ENCODE measurements at regions not wholly inside any gene's neighbourhood (a gene's known extent, or its start where the extent isn't known, plus 50 kb on each side); places are given as distances from the start of the nearest gene placed in this dataset.

GRCh38 chrX:45846328-45846727 is 645.7 kb upstream of the DIPK2B start:
- Histone ChIP-seq H3K4me3 (no peak overlapping the region), H3K9me3 (no peaks in the 10 kb centered on the region), H3K9ac (ENCODE audit: low read depth in 2 of 2, low read length in 2 of 2) (no peak overlapping the region), H3K36me3 (no peaks in the 10 kb centered on the region), H3K27ac (no peak overlapping the region), H3K4me1 (no peaks in the 10 kb centered on the region), H3K27me3 (no peaks in the 10 kb centered on the region)
- no peak for TF ChIP-seq CTCF (IDR thresholded peaks at IDR 0.05)
- intact Hi-C loops (cut with DNase I) = no loop called here
- no peak for DNase-seq

- no peak overlapping the region for H3K27ac ChIP-seq
- no peak for DNase-seq
- intact Hi-C loops (cut with DNase I) = no loop called here
- H3K27me3 ChIP-seq = no peaks in the 10 kb centered on the region
- no peaks in the 10 kb centered on the region for H3K36me3 ChIP-seq
- H3K4me3 ChIP-seq = no peak overlapping the region
- H3K9ac ChIP-seq (ENCODE audit: low read depth in 2 of 2, low read length in 2 of 2) = no peak overlapping the region
- TF ChIP-seq CTCF (IDR thresholded peaks at IDR 0.05) = no peak
- no peaks in the 10 kb centered on the region for H3K9me3 ChIP-seq
- H3K4me1 ChIP-seq = no peaks in the 10 kb centered on the region
These were observed 644.5 kb upstream of the DIPK2B start for GRCh38 chrX:45845142-45845541.

- no peaks in the 10 kb centered on the region for H3K4me1 ChIP-seq
- H3K9ac ChIP-seq (ENCODE audit: low read depth in 2 of 2, low read length in 2 of 2) = no peak overlapping the region
- H3K9me3 ChIP-seq = no peaks in the 10 kb centered on the region
- no peaks in the 10 kb centered on the region for H3K36me3 ChIP-seq
- no peak for TF ChIP-seq CTCF (IDR thresholded peaks at IDR 0.05)
- H3K27me3 ChIP-seq = no peaks in the 10 kb centered on the region
- H3K27ac ChIP-seq = no peak overlapping the region
- H3K4me3 ChIP-seq = no peak overlapping the region
- intact Hi-C loops (cut with DNase I) = no loop called here
- DNase-seq = no peak
These were observed 642.8 kb upstream of the DIPK2B start for GRCh38 chrX:45843518-45843917.

- Histone ChIP-seq H3K4me3 (no peak overlapping the region), H3K36me3 (no peaks in the 10 kb centered on the region), H3K27me3 (no peaks in the 10 kb centered on the region), H3K9ac (ENCODE audit: low read depth in 2 of 2, low read length in 2 of 2) (no peak overlapping the region), H3K27ac (no peak overlapping the region), H3K9me3 (no peaks in the 10 kb centered on the region), H3K4me1 (no peaks in the 10 kb centered on the region)
- intact Hi-C loops (cut with DNase I) = no loop called here
- no peak for TF ChIP-seq CTCF (IDR thresholded peaks at IDR 0.05)
- DNase-seq = no peak
These were observed 642.2 kb upstream of the DIPK2B start for GRCh38 chrX:45842926-45843315.

GRCh38 chrX:45842207-45842925 is 641.7 kb upstream of the DIPK2B start:
- H3K4me1 ChIP-seq = no peaks in the 10 kb centered on the region
- no peak for TF ChIP-seq CTCF (IDR thresholded peaks at IDR 0.05)
- no peak overlapping the region for H3K27ac ChIP-seq
- intact Hi-C loops (cut with DNase I) = no loop called here
- no peak overlapping the region for H3K9ac ChIP-seq (ENCODE audit: low read depth in 2 of 2, low read length in 2 of 2)
- no peaks in the 10 kb centered on the region for H3K9me3 ChIP-seq
- H3K27me3 ChIP-seq = no peaks in the 10 kb centered on the region
- no peak for DNase-seq
- no peak overlapping the region for H3K4me3 ChIP-seq
- no peaks in the 10 kb centered on the region for H3K36me3 ChIP-seq

Data from colonic mucosa (tissue), 4 donors.